SK-N-SH (cell line): ENCODE measurements at regions not wholly inside any gene's neighbourhood (a gene's known extent, or its start where the extent isn't known, plus 50 kb on each side); places are given as distances from the start of the nearest gene placed in this dataset.

Source experiments
- CTCF ChIA-PET: fragments of 300-600, 350-600 bp; formaldehyde crosslinking; extraction: SDS; loops from one replicate; lab custom pipeline; 2021; lab: Yijun Ruan, JAX
- POLR2A ChIA-PET: fragments of 350-600 bp; sonication (Branson Sonifier 250); formaldehyde crosslinking; extraction: SDS; loops from one replicate; lab custom pipeline; 2020; ENCODE audit warnings: antibody characterized with exemption, inconsistent platforms; lab: Yijun Ruan, JAX
- DNase-seq: peaks from one replicate; pipeline ENCODE4 v3.0.0; 2012
- H2AFZ ChIP-seq: fragments of 200-600 bp; sonication (generic); 2 replicates; pipeline ENCODE4 v1.8.1; 2016; ENCODE audit warnings: antibody characterized with exemption, mild to moderate bottlenecking, low read depth
- H3F3A ChIP-seq: fragments of 200-600 bp; sonication (generic); replicated peaks from 2 replicates; pipeline ENCODE3; 2016; ENCODE audit warnings: antibody characterized with exemption, mild to moderate bottlenecking; ENCODE audit not compliant: insufficient read depth
- H3K27ac ChIP-seq, 2 experiments: fragments of 200-500 bp in 1 of 2; fragments of 200-600 bp in 1 of 2; sonication (Bioruptor generic) in 1 of 2; sonication (generic), shearing (Covaris generic) in 1 of 2; 2 replicates each; pipeline versions ENCODE4 v1.5.1 to v1.6.1; 2014 to 2016; ENCODE audit warnings: low read depth in 2 of 2, inconsistent platforms in 1 of 2, low read length in 1 of 2, mild to moderate bottlenecking in 1 of 2, mixed read lengths in 1 of 2
- H3K27me3 ChIP-seq: fragments of 200-600 bp; sonication (generic), shearing (Covaris generic); 2 replicates; pipeline ENCODE4 v1.6.1; 2016; ENCODE audit warnings: mixed run types; ENCODE audit not compliant: insufficient read depth
- H3K36me3 ChIP-seq, 2 experiments: fragments of 200-500 bp in 1 of 2; fragments of 200-600 bp in 1 of 2; sonication (Bioruptor generic) in 1 of 2; sonication (generic) in 1 of 2; replicated peaks in 1 of 2; 2 replicates each; pipeline versions ENCODE3 to v1.5.1; 2014 to 2016; ENCODE audit warnings: low read length in 1 of 2, mild to moderate bottlenecking in 1 of 2; ENCODE audit not compliant: insufficient read depth in 2 of 2, control insufficient read depth in 1 of 2
- H3K4me1 ChIP-seq, 2 experiments: fragments of 200-500 bp in 1 of 2; fragments of 200-600 bp in 1 of 2; sonication (Bioruptor generic) in 1 of 2; sonication (generic), shearing (Covaris generic) in 1 of 2; 2 replicates each; pipeline versions ENCODE4 v1.5.1 to v1.6.1; 2014 to 2016; ENCODE audit warnings: low read depth in 1 of 2, low read length in 1 of 2, mixed run types in 1 of 2; ENCODE audit not compliant: insufficient read depth in 2 of 2, control insufficient read depth in 1 of 2
- H3K4me2 ChIP-seq: fragments of 200-600 bp; sonication (generic), shearing (Covaris generic); 2 replicates; pipeline ENCODE4 v1.6.1; 2017; ENCODE audit warnings: mixed run types
- H3K4me3 ChIP-seq, 2 experiments: fragments of 200-500 bp in 1 of 2; fragments of 200-600 bp in 1 of 2; sonication (Bioruptor generic) in 1 of 2; sonication (generic), shearing (Covaris generic) in 1 of 2; 2 replicates each; pipeline versions ENCODE4 v1.5.1 to v1.8.1; 2014 to 2016; ENCODE audit warnings: low read depth in 2 of 2, inconsistent platforms in 1 of 2, low read length in 1 of 2, mild to moderate bottlenecking in 1 of 2, mixed read lengths in 1 of 2, moderate library complexity in 1 of 2
- H3K79me2 ChIP-seq: fragments of 200-600 bp; sonication (generic); 2 replicates; pipeline ENCODE4 v1.8.1; 2017; ENCODE audit warnings: mild to moderate bottlenecking; ENCODE audit not compliant: insufficient read depth
- H3K9ac ChIP-seq: fragments of 200-600 bp; sonication (generic); 2 replicates; pipeline ENCODE4 v1.6.1; 2017; ENCODE audit warnings: mixed run types
- H3K9me2 ChIP-seq: fragments of 200-600 bp; sonication (generic); 2 replicates; pipeline ENCODE4 v1.6.1; 2017; ENCODE audit warnings: mixed run types
- H3K9me3 ChIP-seq: fragments of 200-600 bp; sonication (generic); 2 replicates; pipeline ENCODE4 v1.6.1; 2017; ENCODE audit warnings: mixed run types, mild to moderate bottlenecking, moderate library complexity
- H4K20me1 ChIP-seq: fragments of 200-600 bp; sonication (generic); 2 replicates; pipeline ENCODE4 v1.6.1; 2017; ENCODE audit warnings: mild to moderate bottlenecking, mixed run types; ENCODE audit not compliant: insufficient read depth
- EP300 ChIP-seq, 2 experiments: IDR thresholded peaks; 2 replicates each; pipeline versions ENCODE4 v1.4.0 to v1.6.1; 2012; ENCODE audit warnings: borderline replicate concordance in 1 of 2, low read depth in 1 of 2, low read length in 1 of 2
- EZH2phosphoT487 ChIP-seq: fragments of 200-600 bp; sonication (generic); IDR thresholded peaks from 2 replicates; pipeline ENCODE4 v1.6.1; 2017; ENCODE audit warnings: low read depth, mixed run types, mild to moderate bottlenecking, antibody characterized with exemption, moderate library complexity, borderline replicate concordance
- FOSL2 ChIP-seq: IDR thresholded peaks from 2 replicates; pipeline ENCODE4 v1.4.0; 2012; ENCODE audit warnings: low read depth, mild to moderate bottlenecking, moderate library complexity, borderline replicate concordance
- FOXM1 ChIP-seq: IDR thresholded peaks from 2 replicates; pipeline ENCODE4 v1.4.0; 2012; ENCODE audit warnings: low read depth, mild to moderate bottlenecking
- GABPA ChIP-seq: IDR thresholded peaks from 2 replicates; pipeline ENCODE4 v1.4.0; 2012; ENCODE audit warnings: low read depth, mild to moderate bottlenecking
- JUND ChIP-seq: IDR thresholded peaks from 2 replicates; pipeline ENCODE4 v1.4.0; 2012
- MEF2A ChIP-seq: IDR thresholded peaks from 2 replicates; pipeline ENCODE4 v1.4.0; 2012; ENCODE audit warnings: low read depth, borderline replicate concordance
- MXI1 ChIP-seq: IDR thresholded peaks from 2 replicates; pipeline ENCODE4 v1.6.1; 2012; ENCODE audit warnings: mild to moderate bottlenecking, low read depth, low read length, improper control_type of control experiment
- POLR2AphosphoS5 ChIP-seq: IDR thresholded peaks from 2 replicates; pipeline ENCODE4 v1.6.1; 2012; ENCODE audit warnings: low read depth, low read length
- RAD21 ChIP-seq: IDR thresholded peaks from 2 replicates; pipeline ENCODE4 v1.6.1; 2012; ENCODE audit warnings: mild to moderate bottlenecking, low read length
- RXRA ChIP-seq: IDR thresholded peaks from 2 replicates; pipeline ENCODE4 v1.4.0; 2012; ENCODE audit warnings: low read depth, mild to moderate bottlenecking, borderline replicate concordance
- TCF12 ChIP-seq: IDR thresholded peaks from 2 replicates; pipeline ENCODE4 v1.4.0; 2012
- WGBS: methylation state at CpG from one replicate; pipeline ENCODE4 v1.1.6; 2017; ENCODE audit warnings: low lambda C conversion rate; 5-methylcytosine and 5-hydroxymethylcytosine counted together
- TF ChIP-seq, protein P1 (sequence below): IDR thresholded peaks from 2 replicates; pipeline ENCODE4; 2012
- TF ChIP-seq, protein P2 (sequence below): fragments of 150-350 bp; IDR thresholded peaks from 2 replicates; pipeline ENCODE4 v1.6.1; 2017; ENCODE audit warnings: antibody characterized with exemption, low read length, low read depth, borderline replicate concordance
- TF ChIP-seq, protein P3 (sequence below): fragments of 200-600 bp; sonication (generic); IDR thresholded peaks from 2 replicates; pipeline ENCODE4 v1.6.1; 2017; ENCODE audit warnings: antibody characterized with exemption, mild to moderate bottlenecking, moderate library complexity

DNA sequence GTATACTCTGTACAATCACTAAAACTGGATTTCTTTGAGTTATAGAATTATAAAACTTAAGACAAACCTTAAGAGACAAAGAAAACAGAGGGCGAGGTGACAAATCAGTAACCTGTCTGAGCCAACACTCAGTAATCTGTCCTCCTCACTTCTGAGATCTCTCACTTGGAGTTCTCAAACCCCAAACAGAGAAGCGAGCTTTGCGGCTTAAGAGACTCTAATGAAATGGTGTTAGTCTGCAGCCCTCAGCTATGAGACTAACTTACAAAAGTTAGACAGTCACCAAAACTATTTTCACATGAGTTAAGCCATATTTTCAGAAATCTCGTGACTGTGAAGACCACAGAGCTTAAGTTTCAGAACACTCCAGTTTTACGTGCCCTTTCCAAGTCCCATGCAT is 140.6 kb downstream of the TMX3 start:
- H3K4me3 ChIP-seq, result no peak overlapping the region
- no peaks in the 10 kb centered on the region; the same call in 1 of the 2 replicates for H3K9me2 ChIP-seq
- ChIA-PET POLR2A (no interaction called here), CTCF (no interaction called here)
- no peaks in the 10 kb centered on the region for H3K27me3 ChIP-seq
- DNase-seq, result no peak
- no peak overlapping the region for H3K4me2 ChIP-seq
- no peak overlapping the region for H2AFZ ChIP-seq
- no peak overlapping the region for H3K9ac ChIP-seq
- no peaks in the 10 kb centered on the region for H3K79me2 ChIP-seq
- no peaks in the 10 kb centered on the region for H3K4me1 ChIP-seq
- no peaks in the 10 kb centered on the region for H4K20me1 ChIP-seq
- TF ChIP-seq, protein P1, sequence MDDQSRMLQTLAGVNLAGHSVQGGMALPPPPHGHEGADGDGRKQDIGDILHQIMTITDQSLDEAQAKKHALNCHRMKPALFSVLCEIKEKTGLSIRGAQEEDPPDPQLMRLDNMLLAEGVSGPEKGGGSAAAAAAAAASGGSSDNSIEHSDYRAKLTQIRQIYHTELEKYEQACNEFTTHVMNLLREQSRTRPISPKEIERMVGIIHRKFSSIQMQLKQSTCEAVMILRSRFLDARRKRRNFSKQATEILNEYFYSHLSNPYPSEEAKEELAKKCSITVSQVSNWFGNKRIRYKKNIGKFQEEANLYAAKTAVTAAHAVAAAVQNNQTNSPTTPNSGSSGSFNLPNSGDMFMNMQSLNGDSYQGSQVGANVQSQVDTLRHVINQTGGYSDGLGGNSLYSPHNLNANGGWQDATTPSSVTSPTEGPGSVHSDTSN, result no peak
- TF ChIP-seq RAD21 (no peak), POLR2AphosphoS5 (no peak)
- TF ChIP-seq, all 33 proteins: peak for 0
- H3F3A ChIP-seq, result no peaks in the 10 kb centered on the region
- no peak overlapping the region for H3K27ac ChIP-seq
- WGBS, result 74% methylated on average over 5 of the region's 5 CpGs
- no peaks in the 10 kb centered on the region for H3K36me3 ChIP-seq
- H3K9me3 ChIP-seq, result no peaks in the 10 kb centered on the region

DNA sequence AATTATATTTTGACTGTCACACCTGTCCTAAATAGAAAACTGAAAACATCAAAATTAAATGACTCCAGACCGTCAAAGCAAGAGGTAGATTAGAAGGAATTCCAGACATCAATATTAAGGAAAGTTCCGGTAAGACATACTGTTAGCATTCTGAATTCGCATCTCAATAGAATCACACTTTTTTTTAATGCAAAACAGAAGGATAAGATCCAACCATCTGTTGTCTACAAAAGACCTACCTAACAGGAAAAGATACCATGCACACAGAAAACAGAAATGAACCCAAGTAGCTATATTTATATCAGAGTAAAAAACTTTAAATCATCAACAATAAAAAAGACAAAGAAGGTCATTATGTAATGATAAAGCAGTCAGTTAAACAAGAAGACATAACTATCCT is 145.0 kb downstream of the TMX3 start:
- H3K79me2 ChIP-seq, result no peaks in the 10 kb centered on the region
- no peaks in the 10 kb centered on the region for H3K36me3 ChIP-seq
- no peak for TF ChIP-seq MEF2A
- TF ChIP-seq FOXM1, result no peak
- no peak for TF ChIP-seq MXI1
- TF ChIP-seq RAD21, result no peak
- TF ChIP-seq, protein P2, sequence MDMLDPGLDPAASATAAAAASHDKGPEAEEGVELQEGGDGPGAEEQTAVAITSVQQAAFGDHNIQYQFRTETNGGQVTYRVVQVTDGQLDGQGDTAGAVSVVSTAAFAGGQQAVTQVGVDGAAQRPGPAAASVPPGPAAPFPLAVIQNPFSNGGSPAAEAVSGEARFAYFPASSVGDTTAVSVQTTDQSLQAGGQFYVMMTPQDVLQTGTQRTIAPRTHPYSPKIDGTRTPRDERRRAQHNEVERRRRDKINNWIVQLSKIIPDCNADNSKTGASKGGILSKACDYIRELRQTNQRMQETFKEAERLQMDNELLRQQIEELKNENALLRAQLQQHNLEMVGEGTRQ, result no peak
- no peak overlapping the region for H3K27ac ChIP-seq
- no peak overlapping the region for H3K4me3 ChIP-seq
- POLR2A ChIA-PET, result no interaction called here
- no peak overlapping the region for H3K4me2 ChIP-seq
- no peak for DNase-seq
- no peaks in the 10 kb centered on the region for H3K4me1 ChIP-seq
- CTCF ChIA-PET, result no interaction called here
- no peaks in the 10 kb centered on the region for H4K20me1 ChIP-seq
- 67% methylated on average over 3 of the region's 3 CpGs for WGBS
- no peaks in the 10 kb centered on the region for H3K9me3 ChIP-seq
- no peak overlapping the region for H3K9ac ChIP-seq
- no peak overlapping the region for H2AFZ ChIP-seq
- no peaks in the 10 kb centered on the region for H3K27me3 ChIP-seq
- H3F3A ChIP-seq, result no peaks in the 10 kb centered on the region
- no peaks in the 10 kb centered on the region; the same call in 1 of the 2 replicates for H3K9me2 ChIP-seq

DNA sequence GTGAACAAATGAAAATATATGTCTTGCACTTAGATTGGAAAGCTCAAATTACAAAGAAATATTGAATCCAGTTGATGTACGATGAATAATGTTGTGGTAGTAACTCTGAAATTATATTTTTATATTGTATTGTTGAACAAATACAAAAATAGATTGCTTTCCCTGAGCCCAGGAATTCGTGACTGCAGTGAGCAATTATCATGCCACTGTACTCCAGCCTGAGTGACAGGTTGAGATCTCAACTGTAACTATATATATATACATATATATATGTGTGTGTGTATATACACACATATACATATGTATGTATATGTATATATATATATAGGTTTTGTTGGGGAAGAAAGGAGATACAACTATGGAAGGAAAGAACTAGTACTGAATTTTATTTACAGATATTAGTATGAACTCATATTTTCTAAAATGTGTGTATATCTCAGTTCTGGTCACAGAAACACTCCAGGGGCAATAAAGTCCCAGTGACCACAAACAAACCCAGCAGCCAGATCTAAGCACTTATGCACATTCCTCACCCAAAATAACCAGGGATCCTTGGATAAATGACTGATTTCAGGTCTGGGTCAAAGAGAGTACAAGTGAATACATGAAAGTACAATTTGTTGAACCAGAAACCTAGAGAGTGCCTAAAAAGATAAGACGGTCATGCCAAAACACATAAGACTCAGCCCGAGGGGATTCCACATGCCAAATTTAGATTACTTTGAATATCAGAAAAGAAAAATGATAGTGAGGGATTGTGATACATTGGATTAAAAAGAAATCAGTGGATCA is 146.3 kb downstream of the TMX3 start:
- H3K79me2 ChIP-seq, result no peaks in the 10 kb centered on the region
- no peaks in the 10 kb centered on the region; the same call in 1 of the 2 replicates for H3K9me2 ChIP-seq
- H3K4me3 ChIP-seq, result no peak overlapping the region
- H3K9ac ChIP-seq, result no peak overlapping the region
- H4K20me1 ChIP-seq, result no peaks in the 10 kb centered on the region
- H3K27ac ChIP-seq, result no peak overlapping the region
- no peak for DNase-seq
- WGBS, result 69% methylated on average over 4 of the region's 4 CpGs
- H3K4me1 ChIP-seq, result no peaks in the 10 kb centered on the region
- ChIA-PET POLR2A (no interaction called here), CTCF (no interaction called here)
- H3K36me3 ChIP-seq, result no peaks in the 10 kb centered on the region
- H3K27me3 ChIP-seq, result no peaks in the 10 kb centered on the region
- no peaks in the 10 kb centered on the region for H3F3A ChIP-seq
- H2AFZ ChIP-seq, result peak overlapping the region; percentile 56; the same call in 1 of the 2 replicates
- H3K9me3 ChIP-seq, result no peaks in the 10 kb centered on the region
- H3K4me2 ChIP-seq, result no peak overlapping the region
- TF ChIP-seq TCF12 (no peak), FOXM1 (no peak), RXRA (no peak), EP300 (IDR thresholded peaks at IDR 0.05; ENCODE audit: borderline replicate concordance in 1 of 2, low read depth in 1 of 2, low read length in 1 of 2) (no peak), FOSL2 (no peak), JUND (no peak), EZH2phosphoT487 (no peak), GABPA (no peak)
- TF ChIP-seq, protein P2, result no peak
- TF ChIP-seq, protein P3, sequence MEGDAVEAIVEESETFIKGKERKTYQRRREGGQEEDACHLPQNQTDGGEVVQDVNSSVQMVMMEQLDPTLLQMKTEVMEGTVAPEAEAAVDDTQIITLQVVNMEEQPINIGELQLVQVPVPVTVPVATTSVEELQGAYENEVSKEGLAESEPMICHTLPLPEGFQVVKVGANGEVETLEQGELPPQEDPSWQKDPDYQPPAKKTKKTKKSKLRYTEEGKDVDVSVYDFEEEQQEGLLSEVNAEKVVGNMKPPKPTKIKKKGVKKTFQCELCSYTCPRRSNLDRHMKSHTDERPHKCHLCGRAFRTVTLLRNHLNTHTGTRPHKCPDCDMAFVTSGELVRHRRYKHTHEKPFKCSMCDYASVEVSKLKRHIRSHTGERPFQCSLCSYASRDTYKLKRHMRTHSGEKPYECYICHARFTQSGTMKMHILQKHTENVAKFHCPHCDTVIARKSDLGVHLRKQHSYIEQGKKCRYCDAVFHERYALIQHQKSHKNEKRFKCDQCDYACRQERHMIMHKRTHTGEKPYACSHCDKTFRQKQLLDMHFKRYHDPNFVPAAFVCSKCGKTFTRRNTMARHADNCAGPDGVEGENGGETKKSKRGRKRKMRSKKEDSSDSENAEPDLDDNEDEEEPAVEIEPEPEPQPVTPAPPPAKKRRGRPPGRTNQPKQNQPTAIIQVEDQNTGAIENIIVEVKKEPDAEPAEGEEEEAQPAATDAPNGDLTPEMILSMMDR, result no peak
